ENCODE measurements at regions not wholly inside any gene's neighbourhood (a gene's known extent, or its start where the extent isn't known, plus 50 kb on each side); places are given as distances from the start of the nearest gene placed in this dataset.
"Not testable (repeated sequence)": the region's sequence is repeated elsewhere in the genome, so short reads cannot be mapped to it uniquely, and the experiment has no call there.

DNA sequence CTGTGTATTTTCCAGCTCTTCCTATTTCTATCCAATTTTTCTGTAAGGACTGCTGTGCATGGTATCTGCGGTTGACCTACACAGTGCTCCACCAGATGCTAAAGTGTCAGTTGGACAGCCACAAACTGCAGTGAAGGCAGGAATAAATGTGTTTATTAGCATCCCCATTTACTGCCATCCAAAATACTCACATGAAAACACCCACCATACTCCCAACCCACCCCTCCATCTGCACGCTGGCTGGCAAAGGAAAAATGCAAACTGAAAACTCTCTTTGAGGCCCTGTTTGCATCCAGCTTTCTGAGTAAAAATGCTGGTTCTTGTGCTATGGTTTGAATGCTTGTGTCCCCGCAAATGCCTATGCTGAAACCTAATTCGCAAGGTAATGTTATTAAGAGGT, 515.5 kb downstream of the ZNF385D start:
- DNase-seq, result no peak

DNA sequence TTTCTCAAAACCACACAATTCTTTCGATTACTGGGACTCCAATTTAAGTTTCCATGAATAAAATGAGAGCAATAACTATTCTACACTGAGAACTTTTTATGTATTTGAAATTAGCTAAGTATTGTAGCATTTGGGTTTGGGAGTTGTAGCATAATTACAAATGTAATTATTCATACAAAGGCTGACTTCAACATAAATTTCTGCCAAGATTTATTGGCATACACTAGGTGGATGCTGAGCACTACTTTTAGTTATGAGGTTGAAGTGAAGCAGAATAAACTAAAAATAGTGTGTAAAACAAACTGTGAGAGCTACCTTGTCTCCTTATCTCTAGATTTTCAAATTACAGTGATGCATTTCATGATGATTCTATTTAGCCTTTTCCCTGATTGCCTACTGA, 516.1 kb downstream of the ZNF385D start:
- DNase-seq, result no peak

DNA sequence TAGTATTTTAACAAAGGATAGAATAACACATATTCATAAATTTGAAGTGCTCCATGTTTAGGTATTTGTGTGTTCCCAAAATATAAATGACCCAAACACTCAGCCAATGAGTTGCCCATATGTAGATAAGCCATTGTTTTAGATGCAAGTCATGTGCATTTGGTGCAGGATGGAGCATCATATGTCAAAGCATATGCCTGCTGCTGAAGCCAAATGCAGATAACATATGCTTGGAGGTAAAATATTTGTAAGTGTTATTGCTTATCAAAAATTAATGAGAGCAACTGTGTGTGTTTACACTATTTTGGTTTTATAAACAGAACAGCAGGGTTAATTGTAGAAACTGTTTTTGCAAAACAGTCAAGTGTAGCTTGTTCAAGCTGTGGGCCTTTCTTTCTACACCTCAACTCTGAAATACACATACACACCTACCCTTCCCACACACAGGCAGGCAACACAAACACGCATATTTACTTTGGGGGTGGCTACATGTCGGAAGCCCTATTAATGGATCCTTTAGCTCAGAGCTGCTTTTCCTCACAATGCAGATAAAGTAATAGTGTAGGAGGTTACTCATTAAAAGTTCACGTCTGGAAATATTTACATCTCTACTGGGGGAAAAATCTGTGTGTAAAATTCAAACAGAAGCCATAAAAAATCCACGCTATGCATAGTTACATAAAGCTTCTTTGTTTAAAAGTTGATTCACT, 521.4 kb downstream of the ZNF385D start:
- DNase-seq, result no peak

DNA sequence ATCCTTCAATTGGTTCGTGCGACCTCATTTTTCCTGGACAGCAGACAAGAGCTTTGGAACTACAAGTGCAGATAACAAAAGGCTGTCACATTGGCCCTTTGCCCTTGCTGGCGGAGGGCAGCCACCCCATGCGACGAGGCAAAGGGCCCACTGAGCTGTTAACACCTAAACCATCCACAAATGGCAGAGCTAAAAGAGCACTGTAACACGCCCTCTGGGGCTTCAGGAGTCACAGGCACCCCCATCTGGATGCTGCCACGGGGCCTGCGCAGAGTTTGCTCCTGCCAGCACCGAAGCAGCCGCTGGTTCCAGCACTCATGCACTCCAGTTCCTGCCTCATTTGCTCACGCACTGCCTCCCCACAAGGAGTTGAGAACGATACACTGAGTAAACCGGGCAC, 524.9 kb downstream of the ZNF385D start:
- no peak for DNase-seq

DNA sequence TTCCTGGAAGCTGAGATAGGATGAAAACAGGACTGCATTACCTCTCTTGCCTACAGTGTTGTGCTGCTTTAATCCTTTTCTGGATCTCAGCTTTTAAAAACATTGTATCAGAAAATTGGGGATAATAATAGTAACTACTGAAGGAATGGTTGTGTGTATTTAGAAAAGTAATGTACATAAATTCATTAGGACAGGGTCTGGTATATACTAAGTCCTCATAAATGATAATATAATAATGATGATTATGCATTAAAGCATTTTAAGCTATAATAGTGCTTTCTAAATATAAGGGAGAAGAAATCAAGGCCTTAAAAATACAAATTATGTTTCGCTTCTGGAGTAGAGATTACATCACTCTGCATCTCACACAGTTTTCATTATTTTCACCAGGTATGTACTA, 530.1 kb downstream of the ZNF385D start:
- no peak for DNase-seq

DNA sequence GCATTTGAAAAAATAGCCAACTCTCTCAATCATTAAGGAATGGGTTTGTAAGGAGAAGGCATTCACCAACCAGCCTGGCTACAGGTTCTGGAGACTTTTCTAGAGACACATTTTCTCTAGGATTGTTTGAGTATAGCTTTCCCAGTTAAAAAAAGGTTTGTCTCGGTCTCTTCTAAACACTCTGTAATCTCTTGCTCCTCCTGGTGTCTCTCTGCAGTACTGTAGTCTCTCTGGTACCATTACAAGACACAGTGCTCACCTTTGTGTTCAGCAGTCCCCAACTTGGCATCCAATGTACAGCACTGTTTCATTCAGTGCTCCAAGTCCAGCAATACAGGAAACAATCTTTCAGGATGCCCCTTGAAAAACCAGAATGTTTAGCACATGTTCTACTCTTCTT, 534.4 kb downstream of the ZNF385D start:
- no peak for DNase-seq

DNA sequence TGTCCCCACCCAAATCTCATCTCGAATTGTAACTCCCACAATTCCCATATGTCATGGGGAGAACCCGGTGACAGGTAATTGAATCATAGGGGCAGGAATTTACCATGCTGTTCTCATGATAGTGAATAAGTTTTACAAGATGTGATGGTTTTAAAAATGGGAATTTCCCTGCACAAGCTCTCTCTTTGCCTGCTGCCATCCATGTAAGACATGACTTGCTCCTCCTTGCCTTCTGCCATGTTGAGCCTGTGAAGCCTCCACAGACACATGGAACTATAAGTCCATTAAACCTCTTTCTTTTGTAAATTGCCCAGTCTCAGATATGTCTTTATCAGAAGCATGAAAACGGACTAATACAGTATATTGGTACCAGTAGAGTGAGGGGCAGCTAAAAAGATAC, 546.9 kb downstream of the ZNF385D start:
- not testable (repeated sequence) for DNase-seq

DNA sequence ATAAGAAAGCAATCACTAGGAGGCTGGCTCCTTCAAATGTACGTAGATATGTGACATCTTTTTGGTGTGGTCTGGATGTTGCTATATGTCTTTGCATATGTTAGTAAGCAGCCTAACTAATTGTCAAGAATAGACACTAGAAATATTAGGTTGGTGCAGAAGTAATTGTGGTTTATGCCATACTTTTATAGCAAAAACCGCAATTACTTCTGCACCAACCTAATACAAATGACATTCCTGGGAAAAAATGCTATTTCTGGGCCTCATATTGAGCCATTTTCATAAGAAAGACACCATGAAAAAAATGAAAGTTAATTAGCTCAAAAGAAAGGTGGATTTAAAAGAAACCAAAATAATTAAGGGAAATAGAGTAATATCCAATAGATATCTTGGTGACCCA, 555.8 kb downstream of the ZNF385D start:
- no peak for DNase-seq

DNA sequence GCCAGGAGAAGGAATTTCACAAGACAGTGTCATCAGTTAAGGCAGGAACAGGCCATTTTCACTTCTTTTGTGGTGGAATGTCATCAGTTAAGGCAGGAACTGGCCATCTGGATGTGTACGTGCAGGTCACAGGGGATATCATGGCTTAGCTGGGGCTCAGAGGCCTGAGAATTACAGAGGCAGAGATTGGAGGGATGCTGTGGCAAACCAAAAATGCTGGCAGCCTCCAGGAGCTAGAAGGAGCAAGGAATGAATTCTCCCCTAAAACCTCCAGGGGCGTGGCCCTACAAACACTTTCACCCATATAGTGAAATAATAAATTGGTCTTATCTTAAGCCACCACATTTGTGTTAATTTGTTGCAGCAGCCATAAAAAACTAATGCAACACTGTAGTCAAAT, 557.0 kb downstream of the ZNF385D start:
- not testable (repeated sequence) for DNase-seq

DNA sequence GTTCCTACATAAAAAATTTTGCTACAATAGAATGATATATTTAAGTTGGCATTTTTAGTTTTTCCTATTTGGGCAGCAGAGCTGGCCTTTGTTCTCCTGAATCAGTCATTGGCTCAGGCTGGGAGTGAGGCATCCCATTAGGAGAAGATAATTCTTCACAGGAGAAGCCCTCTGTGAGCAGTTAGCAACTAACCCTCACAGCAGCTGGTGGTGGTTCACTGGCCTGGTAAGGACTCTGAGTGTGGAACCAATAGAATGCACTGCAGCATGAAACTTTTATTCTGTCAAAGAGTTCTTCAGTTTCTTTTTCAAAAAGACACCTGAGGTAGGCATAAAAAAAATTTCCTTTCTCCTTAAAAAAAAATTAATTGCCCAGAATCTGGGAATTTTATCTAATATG, 562.6 kb downstream of the ZNF385D start:
- no peak for DNase-seq

DNA sequence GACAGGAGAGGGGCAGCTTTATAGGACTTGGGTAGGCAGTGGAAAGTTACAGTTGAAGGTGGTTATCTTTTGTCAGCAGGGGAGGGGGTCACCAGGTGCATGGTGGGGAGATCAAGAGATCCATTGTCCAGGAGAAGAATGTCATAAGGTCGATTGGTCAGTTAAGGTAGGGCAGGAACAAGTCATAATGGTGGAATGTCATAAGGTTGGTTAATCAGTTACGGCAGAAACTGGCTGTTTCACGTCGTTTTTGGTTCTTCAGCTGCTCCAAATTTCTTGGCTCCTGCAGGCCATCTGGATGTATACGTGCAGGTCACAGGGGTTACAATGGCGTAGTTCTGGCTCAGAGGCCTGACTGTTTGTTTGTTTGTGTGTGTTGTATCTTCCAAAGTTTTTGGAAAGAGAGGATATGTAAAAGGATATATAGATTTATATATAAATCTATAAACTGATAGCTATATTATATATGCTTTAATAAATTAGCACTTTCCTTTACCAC, 565.1 kb downstream of the ZNF385D start:
- DNase-seq, result no peak

DNA sequence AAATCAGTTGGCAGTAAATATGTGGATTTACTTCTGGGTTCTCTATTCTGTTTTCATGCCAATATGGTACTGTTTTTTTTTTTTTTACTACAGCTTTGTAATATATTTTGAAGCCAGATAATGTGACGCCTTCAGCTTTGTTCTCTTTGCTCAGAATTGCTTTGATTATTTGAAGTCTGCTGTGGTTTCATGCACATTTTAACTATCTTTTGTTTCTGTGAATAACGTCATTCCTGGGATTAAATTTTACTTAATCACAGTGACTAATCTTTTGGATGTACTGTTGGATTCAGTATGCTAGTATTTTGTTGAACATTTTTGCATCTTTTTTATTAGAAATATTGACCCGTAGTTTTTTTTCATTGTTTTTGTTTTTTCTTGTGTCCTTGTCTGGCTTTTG, 576.5 kb downstream of the ZNF385D start:
- DNase-seq, result no peak

DNA sequence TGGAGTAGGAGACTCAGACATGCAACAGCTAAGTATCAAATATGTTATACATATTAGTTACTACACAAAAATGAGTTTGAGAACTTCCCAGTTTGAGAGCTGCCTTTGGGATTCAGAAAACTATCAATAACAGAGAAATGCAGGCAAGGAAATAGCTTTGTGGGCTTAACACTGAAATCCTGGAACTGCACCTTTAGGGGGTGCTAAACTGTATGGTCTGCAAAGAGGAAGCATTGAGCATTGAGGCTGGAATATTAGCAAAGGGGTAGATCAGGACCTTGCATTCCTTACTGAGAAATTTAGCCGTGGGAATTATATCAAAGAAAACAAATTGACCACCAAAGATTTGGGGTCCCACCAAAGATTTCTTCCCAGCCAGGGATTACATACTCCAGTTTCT, 580.0 kb downstream of the ZNF385D start:
- DNase-seq, result no peak

DNA sequence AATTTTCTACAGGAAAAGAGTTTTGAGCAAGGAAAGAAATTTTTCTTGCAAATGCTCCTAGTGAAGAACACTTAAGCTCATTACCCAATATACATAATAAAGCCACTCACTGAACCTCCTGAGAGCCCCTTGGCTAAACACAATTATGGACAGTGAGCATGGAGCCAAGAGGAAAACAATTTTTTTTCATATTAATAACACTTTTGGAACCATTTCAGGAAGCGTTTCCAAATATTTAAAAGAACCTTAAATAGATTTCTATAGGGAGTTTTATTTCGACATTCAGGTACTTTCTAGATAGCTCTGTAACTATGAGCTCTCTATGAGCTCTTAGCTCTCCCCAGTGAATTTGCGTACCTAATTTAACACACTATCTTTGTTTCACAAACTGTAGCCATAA, 581.1 kb downstream of the ZNF385D start:
- DNase-seq, result no peak

DNA sequence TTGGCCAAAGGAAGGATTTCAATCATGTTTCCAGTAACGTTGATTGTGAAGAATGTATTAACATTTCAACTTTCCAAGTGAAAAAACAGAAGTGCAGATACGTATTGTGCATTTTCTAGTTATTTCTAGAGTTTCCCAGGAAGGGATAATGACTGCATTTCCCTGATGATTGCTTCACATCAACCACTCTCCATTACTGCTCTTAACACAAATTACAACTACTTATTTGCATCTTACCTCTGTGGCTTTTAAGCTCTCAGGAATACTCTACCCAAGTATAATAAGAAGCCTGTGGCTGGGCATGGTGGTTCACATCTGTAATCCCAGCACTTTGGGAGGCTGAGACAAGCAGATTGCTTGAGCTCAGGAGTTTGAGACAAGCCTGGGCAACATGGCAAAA, 582.5 kb downstream of the ZNF385D start:
- DNase-seq, result no peak

DNA sequence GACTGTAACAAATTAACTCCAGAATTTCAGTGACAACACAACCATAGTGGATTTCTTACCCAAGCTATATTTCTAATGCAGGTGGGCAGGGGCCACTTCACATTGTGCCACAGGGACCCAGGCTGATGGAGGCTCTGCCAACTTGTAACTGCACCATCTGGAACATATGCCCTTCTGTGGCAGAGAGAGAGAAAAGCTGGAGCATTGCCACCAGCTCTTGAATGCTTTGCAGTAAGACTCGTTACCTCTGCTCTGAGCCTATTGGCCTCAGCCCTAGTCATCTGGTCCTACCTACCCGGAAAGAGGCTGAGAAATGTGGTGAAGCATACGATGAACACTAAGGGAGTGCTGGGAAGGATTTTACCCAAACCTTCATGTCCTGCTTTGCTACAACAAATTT, 587.1 kb downstream of the ZNF385D start:
- no peak for DNase-seq

DNA sequence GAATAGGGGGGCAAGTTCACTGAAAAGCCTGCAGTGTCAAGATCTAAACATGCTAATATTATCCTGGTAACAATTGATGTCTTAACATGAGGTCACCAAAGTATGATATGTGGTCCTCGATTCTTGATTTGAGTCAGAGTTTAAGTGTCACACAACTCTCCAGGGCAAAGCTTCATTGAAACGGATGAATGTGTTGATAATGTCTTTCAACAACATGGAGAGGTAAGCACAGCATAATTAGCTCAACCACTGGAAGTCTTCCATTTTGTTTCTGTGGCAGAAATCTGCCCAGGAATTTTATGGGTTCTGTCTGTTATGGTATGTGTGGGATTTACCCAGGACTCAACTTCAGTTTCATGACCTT, 591.5 kb downstream of the ZNF385D start:
- DNase-seq, result no peak

DNA sequence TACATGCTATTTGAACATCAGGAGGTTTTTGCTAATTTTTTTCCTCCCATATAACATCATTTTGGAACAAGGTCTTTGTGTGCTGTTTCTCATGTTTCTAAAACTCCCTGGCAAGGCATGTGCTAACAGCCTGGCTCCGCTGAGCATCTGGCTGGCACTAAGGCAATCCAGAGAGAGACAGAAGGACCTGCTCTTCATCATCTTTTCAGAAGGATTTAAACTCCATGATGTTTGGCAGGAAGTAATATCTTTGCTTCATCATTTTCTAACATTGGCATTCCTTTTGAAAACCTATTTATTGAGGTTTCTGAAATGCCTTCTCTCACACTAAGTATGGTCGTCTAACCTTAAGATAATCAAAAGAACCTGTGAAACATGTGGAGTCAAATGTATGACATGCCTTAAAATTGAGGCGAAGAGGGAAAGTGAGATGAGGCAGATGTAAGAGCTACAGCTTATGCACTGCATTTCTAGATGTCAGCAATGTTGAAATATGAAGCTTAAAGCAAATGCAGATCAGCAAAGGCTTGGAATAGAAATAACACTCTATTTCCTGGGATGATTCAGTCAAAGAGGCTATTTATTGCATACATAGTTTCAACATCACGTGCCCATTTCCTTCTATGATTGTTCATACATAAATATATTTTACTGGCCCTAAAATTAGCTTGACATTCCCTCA, 592.0 kb downstream of the ZNF385D start:
- DNase-seq, result no peak

DNA sequence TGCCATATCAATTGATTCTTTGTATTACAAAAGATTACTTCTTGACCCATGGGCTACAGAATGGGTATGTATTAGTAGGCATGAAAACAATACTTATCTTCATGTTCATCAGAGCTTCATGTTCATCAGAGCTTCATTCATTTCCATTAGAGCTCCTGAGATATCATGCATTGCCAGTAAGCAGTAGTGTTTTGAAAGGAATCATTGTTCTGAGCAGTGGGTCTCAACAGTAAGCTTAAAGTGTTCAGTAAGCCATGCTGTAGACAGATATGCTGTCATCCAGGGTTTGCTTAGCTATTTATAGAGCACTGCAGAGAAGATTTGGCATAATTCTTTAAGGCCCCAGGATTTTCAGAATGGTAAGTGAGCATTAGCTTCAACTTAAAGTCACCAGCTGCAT, 596.1 kb downstream of the ZNF385D start:
- no peak for DNase-seq

DNA sequence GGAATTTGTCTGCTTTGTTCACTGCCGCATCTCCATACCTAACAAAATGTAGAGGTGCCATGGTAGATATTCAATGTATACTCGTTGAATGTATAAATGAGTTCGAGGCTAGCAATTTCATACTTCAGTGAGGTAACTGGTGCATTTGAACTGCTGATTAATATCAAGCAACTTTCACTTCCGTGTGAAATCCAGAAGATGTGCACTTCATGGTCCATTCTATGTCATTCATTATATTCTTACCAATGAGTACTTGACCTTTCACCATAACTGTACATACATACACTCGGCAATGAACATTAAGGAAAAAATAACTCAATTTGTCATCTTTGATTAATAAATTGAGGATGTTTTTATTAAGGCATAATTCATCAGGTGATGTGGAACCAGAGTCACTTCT, 598.5 kb downstream of the ZNF385D start:
- no peak for DNase-seq

DNA sequence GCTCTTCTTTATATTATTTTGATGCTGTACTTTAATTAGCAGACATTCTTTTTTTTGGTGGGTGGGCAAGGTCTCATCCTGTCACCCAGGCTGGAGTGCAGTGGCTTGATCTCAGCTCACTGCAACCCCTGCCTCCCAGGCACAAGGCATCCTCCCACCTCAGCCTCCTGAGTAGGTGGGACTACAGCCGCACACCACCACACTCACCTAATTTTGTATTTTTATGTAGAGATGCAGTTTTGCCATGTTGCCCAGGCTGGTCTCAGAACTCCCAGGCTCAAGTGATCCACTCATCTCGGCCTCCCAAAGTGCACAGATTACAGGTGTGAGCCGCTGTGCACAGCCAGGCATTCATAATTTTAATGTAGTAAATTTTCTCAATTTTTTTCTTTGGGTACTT, 608.1 kb downstream of the ZNF385D start:
- no peak for DNase-seq

DNA sequence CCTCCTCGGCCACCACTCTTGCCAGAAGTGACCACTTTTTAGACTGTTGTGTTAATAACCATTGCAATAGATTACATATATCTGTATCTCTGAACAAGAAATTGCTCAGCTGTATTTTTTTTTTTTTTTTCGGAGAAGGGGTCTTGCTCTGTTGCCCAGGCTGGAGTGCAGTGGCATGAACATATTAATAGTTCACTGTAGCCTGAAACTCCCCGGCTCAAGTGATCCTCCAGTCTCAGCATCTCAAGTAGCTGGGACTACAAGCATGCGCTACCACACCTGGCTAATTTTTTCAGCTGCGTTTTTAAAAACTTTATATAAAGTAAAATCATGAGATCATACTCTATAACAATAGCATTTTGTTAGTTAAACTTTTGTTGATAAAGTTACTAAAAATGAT, 609.0 kb downstream of the ZNF385D start:
- no peak for DNase-seq

DNA sequence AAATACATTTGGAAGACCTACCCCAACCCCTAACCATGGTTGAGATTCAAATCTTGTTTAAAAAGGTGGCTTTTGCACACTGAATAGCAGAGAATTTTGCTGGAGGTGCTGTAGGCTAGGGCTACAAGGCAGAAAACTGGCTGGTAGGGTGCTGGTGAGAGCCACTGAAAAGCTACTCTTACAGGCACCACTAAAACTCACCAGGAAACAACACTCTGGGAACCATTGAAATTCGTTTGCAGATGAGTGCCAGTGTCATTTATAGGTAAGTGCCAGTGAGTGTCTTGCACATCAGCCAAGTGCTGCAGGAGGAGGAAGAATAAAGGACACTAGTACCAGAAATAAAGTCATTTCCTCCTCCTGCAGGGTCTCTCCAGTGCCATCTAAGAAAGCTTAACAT, 610.2 kb downstream of the ZNF385D start:
- no peak for DNase-seq

DNA sequence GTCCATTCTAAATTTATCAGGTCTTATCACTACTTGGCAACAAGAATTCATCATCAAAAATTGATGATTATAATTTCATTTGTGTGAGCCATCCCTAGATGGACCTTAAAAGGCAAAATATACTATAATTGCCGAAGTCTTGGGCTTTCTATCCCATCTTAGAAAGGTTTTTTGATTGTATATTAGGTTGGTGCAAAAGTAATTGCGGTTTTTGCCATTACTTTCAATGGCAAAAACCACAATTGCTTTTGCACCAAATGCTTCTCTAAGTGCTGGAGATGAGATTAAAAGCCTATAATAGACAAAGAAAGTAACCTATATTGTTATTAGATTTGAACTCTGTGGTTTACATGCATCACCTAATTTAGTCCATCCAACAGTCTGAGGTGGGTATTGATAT, 612.9 kb downstream of the ZNF385D start:
- DNase-seq, result no peak

DNA sequence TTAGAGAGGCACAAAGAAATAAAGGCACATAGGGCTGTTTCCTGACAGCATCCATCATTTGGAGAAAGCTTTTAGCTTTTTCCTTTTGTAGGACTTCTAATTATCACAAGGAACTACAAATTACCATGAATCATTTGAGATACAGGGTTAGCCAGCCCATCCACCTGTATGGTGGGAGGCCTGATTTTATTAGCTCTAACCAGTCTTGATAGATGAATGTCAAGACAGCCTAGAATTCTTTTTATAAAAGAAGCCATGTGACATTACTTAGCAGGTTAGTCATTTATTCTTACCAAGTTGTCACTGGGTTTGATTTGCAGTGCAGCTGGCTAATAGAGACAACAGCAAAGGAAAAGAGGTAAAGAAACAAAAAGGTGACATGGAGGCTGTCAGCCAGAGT, 618.1 kb downstream of the ZNF385D start:
- no peak for DNase-seq
